Choroid plexus epithelial cell (primary cell): ENCODE measurements at regions not wholly inside any gene's neighbourhood (a gene's known extent, or its start where the extent isn't known, plus 50 kb on each side); places are given as distances from the start of the nearest gene placed in this dataset.

Experiments
- DNase-seq: peaks from one replicate; pipeline ENCODE4 v3.0.0-alpha.2; 2010; ENCODE audit warnings: low read depth
- H3K4me3 ChIP-seq: 2 replicates; pipeline ENCODE4 v1.5.1; 2011; ENCODE audit warnings: low read depth, mild to moderate bottlenecking, control low read depth, low read length, moderate library complexity
- TF ChIP-seq, protein P1 (sequence below): conservative IDR thresholded peaks from 2 replicates; pipeline ENCODE4 v1.5.1; 2011; ENCODE audit warnings: low read depth, mild to moderate bottlenecking, control low read depth, inconsistent platforms, low read length, moderate library complexity

DNA sequence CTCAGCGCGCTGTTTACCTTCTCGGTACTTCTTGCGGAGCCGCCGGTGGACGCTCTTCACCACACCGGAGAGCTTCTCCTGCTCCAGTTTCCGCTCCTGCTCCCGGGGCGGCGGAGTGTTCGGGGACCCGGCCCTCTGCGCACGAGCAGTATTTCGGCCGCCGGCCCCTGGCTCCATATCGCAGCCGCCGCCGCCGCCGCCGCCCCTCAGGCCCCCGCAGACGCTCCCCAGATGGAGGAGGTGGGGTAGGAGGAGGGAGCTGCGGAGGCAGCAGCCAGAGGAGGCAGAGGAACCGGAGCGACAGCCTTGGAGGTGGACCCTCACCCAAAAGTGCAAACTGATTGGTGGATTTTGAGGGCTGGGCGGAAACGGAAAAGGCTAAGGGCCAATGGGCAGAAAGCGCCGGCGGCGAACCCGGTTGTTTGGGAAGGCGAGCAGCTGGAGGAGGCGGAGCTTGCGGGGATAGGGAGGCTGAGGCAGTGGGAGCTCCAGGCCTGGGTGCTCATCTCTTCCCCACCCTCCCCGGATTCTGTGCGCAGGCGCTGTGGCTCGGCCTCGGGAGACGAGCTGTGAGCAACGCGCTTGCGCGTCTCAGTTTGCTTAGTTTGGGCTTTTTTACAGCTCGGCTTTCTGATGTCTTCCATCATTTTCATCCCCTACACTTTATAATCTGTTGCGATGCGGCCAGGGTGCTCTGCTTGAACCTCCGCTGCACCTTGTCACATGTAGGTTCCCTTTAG lies 146.9 kb downstream of the GPR85 start:
- TF ChIP-seq, protein P1, sequence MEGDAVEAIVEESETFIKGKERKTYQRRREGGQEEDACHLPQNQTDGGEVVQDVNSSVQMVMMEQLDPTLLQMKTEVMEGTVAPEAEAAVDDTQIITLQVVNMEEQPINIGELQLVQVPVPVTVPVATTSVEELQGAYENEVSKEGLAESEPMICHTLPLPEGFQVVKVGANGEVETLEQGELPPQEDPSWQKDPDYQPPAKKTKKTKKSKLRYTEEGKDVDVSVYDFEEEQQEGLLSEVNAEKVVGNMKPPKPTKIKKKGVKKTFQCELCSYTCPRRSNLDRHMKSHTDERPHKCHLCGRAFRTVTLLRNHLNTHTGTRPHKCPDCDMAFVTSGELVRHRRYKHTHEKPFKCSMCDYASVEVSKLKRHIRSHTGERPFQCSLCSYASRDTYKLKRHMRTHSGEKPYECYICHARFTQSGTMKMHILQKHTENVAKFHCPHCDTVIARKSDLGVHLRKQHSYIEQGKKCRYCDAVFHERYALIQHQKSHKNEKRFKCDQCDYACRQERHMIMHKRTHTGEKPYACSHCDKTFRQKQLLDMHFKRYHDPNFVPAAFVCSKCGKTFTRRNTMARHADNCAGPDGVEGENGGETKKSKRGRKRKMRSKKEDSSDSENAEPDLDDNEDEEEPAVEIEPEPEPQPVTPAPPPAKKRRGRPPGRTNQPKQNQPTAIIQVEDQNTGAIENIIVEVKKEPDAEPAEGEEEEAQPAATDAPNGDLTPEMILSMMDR = no peak
- H3K4me3 ChIP-seq = peak overlapping the region; percentile 83

DNA sequence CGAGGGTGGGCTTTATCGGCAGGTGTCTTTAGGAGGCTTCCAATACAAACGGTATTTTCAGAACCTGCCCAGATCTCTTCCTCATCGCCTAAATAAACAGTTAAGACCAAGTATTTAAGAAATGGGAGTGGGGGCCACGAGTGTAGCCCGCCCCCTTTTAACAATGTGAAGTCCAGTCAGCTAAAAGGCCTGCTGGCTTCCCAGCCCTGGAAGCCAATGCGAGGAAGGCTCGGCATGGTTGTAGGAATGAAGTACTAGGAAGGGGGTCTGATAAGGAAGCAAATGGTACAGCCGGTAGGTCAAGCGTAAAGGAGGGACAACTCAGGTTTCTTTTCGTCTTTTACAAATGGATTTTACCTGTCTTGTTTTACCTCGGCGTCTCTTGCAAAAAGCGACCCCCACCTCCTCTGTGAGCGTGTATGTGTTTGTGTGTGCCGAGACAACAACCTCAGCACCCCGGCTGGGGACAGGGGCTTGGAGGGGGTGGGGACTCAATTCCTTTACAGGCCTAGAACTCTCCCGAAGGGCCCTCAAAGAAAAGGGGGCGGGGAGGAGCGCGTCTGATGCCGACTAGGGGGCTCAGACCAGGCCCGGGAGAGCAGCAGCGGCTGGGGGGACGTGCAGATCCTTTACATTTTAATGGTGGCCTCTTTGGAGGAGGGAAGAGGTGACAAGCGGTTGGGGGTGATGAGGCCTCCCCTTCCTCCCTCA lies 147.6 kb downstream of the GPR85 start:
- peak; percentile 45 for DNase-seq
- TF ChIP-seq, protein P1 = no peak
- peak overlapping the region; percentile 83 for H3K4me3 ChIP-seq

More for the DNA sequence above, 146.9 kb downstream of the GPR85 start:
- DNase-seq = peak; percentile 100

DNA sequence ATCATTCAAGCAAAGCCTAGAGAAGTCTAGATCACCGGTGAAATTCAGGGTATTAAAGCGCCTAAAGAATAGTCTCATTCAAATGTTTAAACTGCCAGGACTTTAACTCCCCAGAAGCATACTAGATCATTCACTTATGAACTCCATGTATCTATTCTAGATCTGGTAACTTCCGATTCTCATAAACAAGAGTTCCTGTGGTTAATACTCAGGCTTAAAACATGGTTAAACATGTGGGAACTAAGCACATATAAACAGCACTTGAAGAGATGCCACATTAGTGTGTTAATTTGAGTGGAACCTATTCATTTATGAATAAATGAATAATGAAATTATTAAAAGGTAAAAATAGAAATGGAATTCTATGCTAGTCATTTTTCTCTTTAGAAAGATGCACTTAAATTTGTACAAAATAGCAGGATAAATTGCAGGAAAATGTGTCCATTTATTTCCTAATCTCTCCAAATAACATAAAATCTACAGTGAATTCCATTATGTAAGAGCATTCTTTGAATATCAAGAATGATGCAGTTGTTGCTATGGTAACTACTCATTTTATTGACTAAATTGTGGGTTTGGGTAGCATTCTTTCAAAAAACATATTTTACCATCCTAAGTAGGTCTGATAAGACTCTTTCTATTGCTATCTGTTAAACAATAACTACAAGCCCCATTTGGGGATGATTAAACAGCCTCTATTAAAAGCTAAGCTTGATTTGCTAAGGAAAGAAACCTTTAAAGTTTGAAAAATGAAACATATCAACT lies 147.6 kb upstream of the TMEM168 start:
- DNase-seq = peak; percentile 49
- H3K4me3 ChIP-seq = peak overlapping the region; percentile 83

DNA sequence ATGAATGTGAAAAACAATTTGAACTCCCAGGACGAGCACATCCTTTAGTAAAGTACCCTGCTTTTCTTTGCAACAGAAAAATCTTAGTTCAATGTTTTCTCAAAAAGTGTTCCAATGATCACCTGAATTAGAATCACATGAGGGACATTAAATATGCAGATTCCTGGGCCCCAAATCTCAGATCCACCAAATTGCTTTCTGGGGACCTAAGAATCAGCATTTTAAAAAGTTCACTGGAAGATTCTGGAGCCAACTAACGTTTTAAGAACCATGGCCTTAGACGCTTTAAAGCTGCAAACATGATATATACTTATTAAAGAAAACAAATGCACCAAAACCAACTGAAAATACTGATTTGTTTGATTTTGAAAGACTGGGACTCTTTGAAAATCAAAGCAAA lies 143.4 kb upstream of the TMEM168 start:
- no peak overlapping the region for H3K4me3 ChIP-seq
- no peak for DNase-seq
- TF ChIP-seq, protein P1 = no peak

More for the DNA sequence above, 147.6 kb upstream of the TMEM168 start:
- TF ChIP-seq, protein P1 = no peak

DNA sequence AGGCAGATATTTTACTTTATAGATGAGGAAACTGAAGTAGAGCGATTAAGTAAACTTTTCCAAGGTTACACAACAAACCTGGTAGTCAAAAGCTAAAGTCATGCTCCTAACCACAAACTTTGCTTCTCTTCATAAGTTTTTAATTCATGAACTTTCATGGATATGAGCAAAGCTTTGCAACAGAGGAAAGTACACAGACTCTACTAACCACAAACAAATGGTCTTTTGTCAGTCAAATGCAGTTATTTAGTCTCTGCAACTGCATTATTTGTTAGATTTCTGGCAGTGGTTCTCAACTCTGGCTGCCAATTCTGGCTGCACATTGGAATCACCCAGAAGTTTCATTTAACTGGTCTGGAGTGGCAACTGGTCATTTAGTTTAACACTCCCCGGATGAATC lies 140.6 kb upstream of the TMEM168 start:
- DNase-seq = peak; percentile 73
- no peak overlapping the region for H3K4me3 ChIP-seq
- TF ChIP-seq, protein P1 = no peak

DNA sequence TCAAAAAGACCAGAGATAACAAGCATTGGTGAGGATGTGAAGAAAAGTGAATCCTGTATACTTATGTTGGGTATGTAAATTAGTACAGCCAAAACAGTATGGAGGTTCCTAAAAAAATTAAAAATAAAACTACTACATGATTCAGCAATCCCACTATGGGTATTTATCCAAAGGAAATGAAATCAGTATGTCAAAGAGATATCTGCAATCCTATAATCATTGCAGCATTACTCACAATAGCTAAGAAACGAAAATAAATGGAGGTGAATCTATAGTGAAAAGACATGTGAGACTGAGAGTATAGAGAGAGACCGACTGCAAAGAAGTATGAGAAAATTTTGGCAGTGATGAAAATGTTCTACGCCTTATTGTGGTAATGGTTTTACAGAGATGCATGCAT lies 139.2 kb upstream of the TMEM168 start:
- H3K4me3 ChIP-seq = no peak overlapping the region
- DNase-seq = peak; percentile 4
- TF ChIP-seq, protein P1 = no peak
